ENCODE measurements at regions not wholly inside any gene's neighbourhood (a gene's known extent, or its start where the extent isn't known, plus 50 kb on each side); places are given as distances from the start of the nearest gene placed in this dataset.

- no peak for DNase-seq (ENCODE audit: extremely low read depth, low read depth)
- TF ChIP-seq, protein P1, sequence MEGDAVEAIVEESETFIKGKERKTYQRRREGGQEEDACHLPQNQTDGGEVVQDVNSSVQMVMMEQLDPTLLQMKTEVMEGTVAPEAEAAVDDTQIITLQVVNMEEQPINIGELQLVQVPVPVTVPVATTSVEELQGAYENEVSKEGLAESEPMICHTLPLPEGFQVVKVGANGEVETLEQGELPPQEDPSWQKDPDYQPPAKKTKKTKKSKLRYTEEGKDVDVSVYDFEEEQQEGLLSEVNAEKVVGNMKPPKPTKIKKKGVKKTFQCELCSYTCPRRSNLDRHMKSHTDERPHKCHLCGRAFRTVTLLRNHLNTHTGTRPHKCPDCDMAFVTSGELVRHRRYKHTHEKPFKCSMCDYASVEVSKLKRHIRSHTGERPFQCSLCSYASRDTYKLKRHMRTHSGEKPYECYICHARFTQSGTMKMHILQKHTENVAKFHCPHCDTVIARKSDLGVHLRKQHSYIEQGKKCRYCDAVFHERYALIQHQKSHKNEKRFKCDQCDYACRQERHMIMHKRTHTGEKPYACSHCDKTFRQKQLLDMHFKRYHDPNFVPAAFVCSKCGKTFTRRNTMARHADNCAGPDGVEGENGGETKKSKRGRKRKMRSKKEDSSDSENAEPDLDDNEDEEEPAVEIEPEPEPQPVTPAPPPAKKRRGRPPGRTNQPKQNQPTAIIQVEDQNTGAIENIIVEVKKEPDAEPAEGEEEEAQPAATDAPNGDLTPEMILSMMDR (IDR thresholded peaks at IDR 0.05; ENCODE audit: low read depth, low read length), result no peak
Observed at GRCh38 chrX:39204945-39205344, 403.7 kb downstream of the MID1IP1 start.

DNA sequence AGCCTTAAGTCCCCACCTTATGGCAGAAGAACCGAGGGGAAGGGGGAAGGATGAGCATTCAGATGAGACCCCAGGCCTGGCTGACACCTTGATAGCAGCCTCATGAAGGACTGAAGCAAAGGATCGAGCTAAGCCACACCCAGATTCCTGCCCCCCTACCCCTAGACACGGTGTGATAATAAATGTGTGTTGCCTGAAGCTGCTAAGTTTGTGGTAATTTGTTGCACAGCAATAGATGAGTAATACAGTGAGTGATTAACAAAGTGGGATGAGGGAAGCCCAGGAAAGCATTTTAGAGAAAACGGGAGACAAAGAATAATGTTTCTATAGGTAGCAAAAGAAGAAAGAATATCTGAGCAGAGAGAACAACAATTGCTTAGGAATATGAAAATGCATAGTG, 404.2 kb downstream of the MID1IP1 start:
- TF ChIP-seq, protein P1 (IDR thresholded peaks at IDR 0.05; ENCODE audit: low read depth, low read length), result no peak

DNA sequence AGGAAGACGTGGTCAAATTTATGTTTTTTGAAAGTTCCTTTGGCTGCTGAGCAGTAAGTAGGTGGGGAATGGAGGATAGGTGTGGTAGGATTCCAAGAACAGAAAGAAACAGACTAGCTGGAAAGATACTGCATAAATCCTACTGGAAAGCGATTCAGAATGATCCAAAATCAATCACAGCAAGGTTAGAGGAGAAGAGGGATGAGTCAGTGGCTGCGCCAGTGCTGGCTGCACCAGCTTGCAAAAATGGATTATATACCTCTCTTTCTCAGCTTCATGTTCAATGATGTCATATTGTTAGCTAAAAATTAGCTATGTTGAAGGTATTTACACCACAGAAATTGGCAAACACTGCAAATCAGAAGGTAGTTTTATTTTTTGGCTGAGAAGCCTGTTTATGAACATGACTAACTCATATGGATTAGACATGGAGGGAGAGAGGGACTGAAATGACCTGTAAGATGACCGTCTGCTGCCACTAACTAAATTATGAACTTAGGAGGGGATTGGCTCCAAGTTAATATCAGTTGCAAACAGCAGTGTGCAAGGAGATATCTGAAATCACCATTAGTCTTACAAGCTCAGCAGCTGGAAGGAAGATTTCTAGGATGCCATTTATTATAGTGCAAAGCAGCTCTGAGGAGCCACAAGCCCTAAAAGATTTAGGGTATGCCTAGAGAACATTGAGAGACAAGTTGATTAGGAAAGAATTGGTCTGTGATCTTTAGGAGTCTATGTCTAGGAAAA, 405.3 kb downstream of the MID1IP1 start:
- TF ChIP-seq, protein P1 (IDR thresholded peaks at IDR 0.05; ENCODE audit: low read depth, low read length), result no peak
- DNase-seq (ENCODE audit: extremely low read depth, low read depth), result no peak

More for the DNA sequence above, 404.2 kb downstream of the MID1IP1 start:
- no peak for DNase-seq (ENCODE audit: extremely low read depth, low read depth)

GRCh38 chrX:39211501-39211900, 410.2 kb downstream of the MID1IP1 start:
- TF ChIP-seq, protein P1 (IDR thresholded peaks at IDR 0.05; ENCODE audit: low read depth, low read length), result no peak
- no peak for DNase-seq (ENCODE audit: extremely low read depth, low read depth)

GRCh38 chrX:39212456-39212855, 411.2 kb downstream of the MID1IP1 start:
- DNase-seq (ENCODE audit: extremely low read depth, low read depth), result no peak
- TF ChIP-seq, protein P1 (IDR thresholded peaks at IDR 0.05; ENCODE audit: low read depth, low read length), result no peak

DNA sequence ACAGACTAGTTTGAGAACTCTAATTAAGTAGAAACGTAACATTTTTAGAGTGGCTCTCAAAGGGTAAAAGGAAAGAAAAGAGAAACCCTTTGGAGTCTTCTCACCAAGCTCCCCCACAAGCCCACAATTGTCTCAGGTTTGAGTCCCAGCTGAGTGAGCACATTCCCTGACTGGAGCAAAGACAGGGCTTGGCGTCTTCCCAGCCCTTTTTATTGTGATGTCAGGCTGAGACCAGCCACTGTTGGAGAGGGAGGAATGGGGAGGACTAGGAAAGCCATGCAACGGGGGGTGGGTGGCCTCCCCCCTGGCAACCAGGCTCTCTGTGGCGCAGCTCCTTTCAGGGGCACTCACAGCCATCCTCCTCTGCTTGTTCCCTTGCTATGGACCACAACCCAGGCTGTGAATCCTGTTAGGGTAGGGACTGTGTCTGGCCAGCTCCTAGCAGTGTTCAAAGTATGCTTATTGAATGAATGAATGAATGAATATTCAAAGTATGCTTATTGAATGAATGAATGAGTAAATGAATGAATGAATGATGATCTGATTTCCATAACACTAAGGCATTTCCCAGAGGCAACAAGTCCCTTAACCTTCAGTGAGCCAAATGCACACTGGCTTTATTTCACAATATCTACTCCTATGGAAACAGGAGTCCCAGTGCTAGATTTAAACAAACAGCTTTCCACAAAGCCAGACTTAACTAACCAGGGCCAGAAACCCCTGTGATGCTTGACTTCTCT, 413.3 kb downstream of the MID1IP1 start:
- DNase-seq (ENCODE audit: extremely low read depth, low read depth), result no peak
- TF ChIP-seq, protein P1 (IDR thresholded peaks at IDR 0.05; ENCODE audit: low read depth, low read length), result no peak

GRCh38 chrX:39220952-39221351, 419.7 kb downstream of the MID1IP1 start:
- DNase-seq (ENCODE audit: extremely low read depth, low read depth), result no peak

More at GRCh38 chrX:39220952-39221351, 419.7 kb downstream of the MID1IP1 start:
- TF ChIP-seq, protein P1 (IDR thresholded peaks at IDR 0.05; ENCODE audit: low read depth, low read length), result no peak

All from AG09319 (cell line).